Muscle layer of duodenum (tissue), 2 donors: ENCODE measurements at regions not wholly inside any gene's neighbourhood (a gene's known extent, or its start where the extent isn't known, plus 50 kb on each side); places are given as distances from the start of the nearest gene placed in this dataset.

Experiments
- H3K27ac ChIP-seq: one replicate; pipeline ENCODE4 v1.7.0; 2013; ENCODE audit warnings: mild to moderate bottlenecking, low read length
- H3K27me3 ChIP-seq: one replicate; pipeline ENCODE4 v1.7.0; 2013; ENCODE audit warnings: low read depth, mild to moderate bottlenecking, control low read depth, low read length
- H3K36me3 ChIP-seq, 2 donors: one replicate each; pipeline ENCODE4 v1.7.0; 2013; ENCODE audit warnings: low read length in 2 of 2, control low read depth in 1 of 2, mild to moderate bottlenecking in 1 of 2; ENCODE audit not compliant: insufficient read depth in 2 of 2, control insufficient read depth in 1 of 2
- H3K4me1 ChIP-seq, 2 donors: one replicate each; pipeline ENCODE4 v1.7.0; 2013; ENCODE audit warnings: low read length in 2 of 2, mild to moderate bottlenecking in 2 of 2, control low read depth in 1 of 2, moderate library complexity in 1 of 2; ENCODE audit not compliant: insufficient read depth in 2 of 2, control insufficient read depth in 1 of 2
- H3K4me3 ChIP-seq, 2 donors: one replicate each; pipeline ENCODE4 v1.7.0; 2013; ENCODE audit warnings: low read length in 2 of 2, low read depth in 1 of 2, mild to moderate bottlenecking in 1 of 2
- H3K9me3 ChIP-seq, 2 donors: one replicate each; pipeline ENCODE4 v1.7.0; 2013; ENCODE audit warnings: low read length in 2 of 2, control low read depth in 1 of 2, mild to moderate bottlenecking in 1 of 2; ENCODE audit not compliant: control insufficient read depth in 1 of 2
- donor health status: healthy.

DNA sequence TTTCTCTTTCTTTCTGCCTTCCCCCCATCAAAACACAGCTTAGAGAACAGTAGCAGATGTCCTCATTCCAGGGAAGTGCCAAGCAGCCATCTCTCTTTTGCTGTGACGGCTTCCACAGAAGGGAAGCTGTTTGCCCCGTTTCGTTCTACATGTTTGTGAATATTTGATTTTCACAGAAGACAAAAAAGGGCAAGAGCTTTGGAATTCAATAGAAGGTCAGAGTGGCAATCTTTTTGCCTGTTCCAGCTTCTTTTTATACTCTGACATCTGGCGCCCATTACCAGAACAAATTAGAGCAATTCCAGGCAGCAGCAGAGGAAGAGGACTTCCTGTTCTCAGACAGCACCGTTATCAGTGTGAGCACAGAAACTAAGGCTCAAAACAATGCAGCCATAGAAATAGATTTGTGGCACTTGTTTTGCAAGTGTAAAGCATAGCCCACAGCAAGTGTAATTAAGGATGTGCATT, 79.0 kb upstream of the CDH19 start:
- Histone ChIP-seq H3K9me3 (peaks cover 0 to 9% of the 10 kb centered on the region in 2 donors), H3K27ac (peak overlapping the region; percentile 56), H3K4me3 (peak overlapping the region in 1 of 2 donors; percentile 27)

GRCh38 chr18:66676699-66677098, 72.8 kb upstream of the CDH19 start:
- H3K9me3 ChIP-seq, result no peaks in the 10 kb centered on the region
- no peak overlapping the region for H3K4me3 ChIP-seq
- H3K27me3 ChIP-seq, result no peaks in the 10 kb centered on the region
- H3K36me3 ChIP-seq, result no peaks in the 10 kb centered on the region
- no peaks in the 10 kb centered on the region for H3K4me1 ChIP-seq
- H3K27ac ChIP-seq, result no peak overlapping the region

More for the DNA sequence above, 79.0 kb upstream of the CDH19 start:
- H3K4me1 ChIP-seq, result no peaks in the 10 kb centered on the region
- H3K36me3 ChIP-seq, result no peaks in the 10 kb centered on the region
- no peaks in the 10 kb centered on the region for H3K27me3 ChIP-seq

DNA sequence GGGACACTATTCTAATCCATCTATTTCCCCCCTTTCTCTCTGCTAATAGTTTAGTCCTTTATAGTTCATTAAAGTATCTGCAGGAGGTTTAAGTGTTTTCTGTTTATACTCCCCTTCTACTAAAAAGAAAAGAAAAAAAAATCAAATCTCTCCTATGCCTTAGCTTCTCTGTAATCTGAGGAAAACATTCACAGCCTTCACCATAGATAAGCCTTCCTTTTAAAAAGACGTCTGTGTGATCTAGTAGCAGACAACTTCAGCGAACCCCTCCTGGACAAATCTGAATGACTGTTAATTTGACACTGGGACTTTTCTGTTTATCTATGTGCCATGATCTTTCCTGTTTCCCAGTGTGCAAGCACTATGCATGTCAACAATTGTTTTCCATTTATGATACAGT, 70.4 kb upstream of the CDH19 start:
- no peaks in the 10 kb centered on the region for H3K9me3 ChIP-seq
- no peak overlapping the region for H3K27ac ChIP-seq
- no peaks in the 10 kb centered on the region for H3K27me3 ChIP-seq
- H3K4me1 ChIP-seq, result no peaks in the 10 kb centered on the region
- no peaks in the 10 kb centered on the region for H3K36me3 ChIP-seq
- H3K4me3 ChIP-seq, result no peak overlapping the region

DNA sequence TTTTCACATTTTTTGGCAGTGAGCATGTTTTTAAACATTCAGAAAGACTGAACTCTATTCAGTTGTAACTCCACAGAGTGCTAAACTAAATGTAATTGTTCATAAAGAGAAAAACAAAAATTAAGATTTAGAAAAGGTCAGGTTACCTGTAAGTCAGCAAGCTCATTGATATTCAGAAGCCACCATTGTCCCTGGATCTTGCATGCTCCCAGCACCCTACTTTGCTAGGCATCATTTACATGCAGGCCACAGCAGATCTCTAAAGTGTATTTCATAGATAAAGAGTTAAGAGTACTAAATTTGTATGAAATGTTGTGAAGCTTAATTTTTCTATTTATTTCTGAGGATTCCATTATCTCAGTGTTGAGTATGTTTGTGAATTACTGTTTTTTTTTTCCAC, 64.8 kb upstream of the CDH19 start:
- no peak overlapping the region for H3K27ac ChIP-seq
- H3K36me3 ChIP-seq, result no peaks in the 10 kb centered on the region
- no peaks in the 10 kb centered on the region for H3K9me3 ChIP-seq
- no peaks in the 10 kb centered on the region for H3K27me3 ChIP-seq
- no peak overlapping the region for H3K4me3 ChIP-seq
- H3K4me1 ChIP-seq, result no peaks in the 10 kb centered on the region

GRCh38 chr18:66662632-66663031, 58.7 kb upstream of the CDH19 start:
- H3K27ac ChIP-seq, result no peak overlapping the region
- H3K27me3 ChIP-seq, result no peaks in the 10 kb centered on the region
- no peak overlapping the region for H3K4me3 ChIP-seq
- H3K36me3 ChIP-seq, result no peaks in the 10 kb centered on the region
- H3K4me1 ChIP-seq, result no peaks in the 10 kb centered on the region
- no peaks in the 10 kb centered on the region for H3K9me3 ChIP-seq

GRCh38 chr18:66655407-66655806, 51.5 kb upstream of the CDH19 start:
- Histone ChIP-seq H3K4me3 (no peak overlapping the region), H3K27ac (no peak overlapping the region), H3K9me3 (no peaks in the 10 kb centered on the region), H3K4me1 (no peaks in the 10 kb centered on the region), H3K36me3 (no peaks in the 10 kb centered on the region), H3K27me3 (no peaks in the 10 kb centered on the region)
